Mesenchymal stem cell (in vitro differentiated cells and primary cell): ENCODE measurements at regions not wholly inside any gene's neighbourhood (a gene's known extent, or its start where the extent isn't known, plus 50 kb on each side); places are given as distances from the start of the nearest gene placed in this dataset.

ENCODE experiments used
- DNase-seq: peaks from one replicate; pipeline ENCODE4 v3.0.0-alpha.2; 2013
- H2AFZ ChIP-seq: one replicate; pipeline ENCODE4 v1.6.1; 2013; ENCODE audit warnings: low read depth, mild to moderate bottlenecking, control low read depth, inconsistent platforms, low read length, moderate library complexity
- H2AK5ac ChIP-seq: 2 replicates; pipeline ENCODE4 v1.6.1; 2013; ENCODE audit warnings: low read length, moderate library complexity, mild to moderate bottlenecking, inconsistent platforms; ENCODE audit not compliant: severe bottlenecking
- H2BK120ac ChIP-seq: one replicate; pipeline ENCODE4 v1.6.1; 2013; ENCODE audit warnings: low read depth, mild to moderate bottlenecking, inconsistent platforms, low read length, moderate library complexity
- H2BK12ac ChIP-seq, 2 experiments: one replicate each; pipeline ENCODE4 v1.6.1; 2013; ENCODE audit warnings: inconsistent platforms in 2 of 2, low read length in 2 of 2, mild to moderate bottlenecking in 2 of 2, moderate library complexity in 2 of 2, control low read depth in 1 of 2
- H2BK15ac ChIP-seq: one replicate; pipeline ENCODE4 v1.6.1; 2013; ENCODE audit warnings: mild to moderate bottlenecking, low read depth, inconsistent platforms; ENCODE audit not compliant: poor library complexity, severe bottlenecking
- H2BK5ac ChIP-seq: 2 replicates; pipeline ENCODE4 v1.6.1; 2013; ENCODE audit warnings: low read depth, mild to moderate bottlenecking, low read length, control low read depth, inconsistent platforms; ENCODE audit not compliant: poor library complexity, severe bottlenecking
- H3K14ac ChIP-seq, 2 experiments: one replicate each; pipeline ENCODE4 v1.6.1; 2013; ENCODE audit warnings: inconsistent platforms in 2 of 2, low read length in 2 of 2, control low read depth in 1 of 2, mild to moderate bottlenecking in 1 of 2, moderate library complexity in 1 of 2
- H3K18ac ChIP-seq, 2 experiments: one replicate each; pipeline ENCODE4 v1.6.1; 2013; ENCODE audit warnings: inconsistent platforms in 2 of 2, low read length in 2 of 2, control low read depth in 1 of 2, low read depth in 1 of 2, mild to moderate bottlenecking in 1 of 2
- H3K23ac ChIP-seq, 2 experiments: one replicate each; pipeline ENCODE4 v1.6.1; 2013; ENCODE audit warnings: inconsistent platforms in 2 of 2, low read length in 2 of 2, mild to moderate bottlenecking in 2 of 2, moderate library complexity in 2 of 2, control low read depth in 1 of 2
- H3K27ac ChIP-seq: 2 replicates; pipeline ENCODE4 v1.5.1; 2013; ENCODE audit warnings: mild to moderate bottlenecking, moderate library complexity, low read length, control low read depth, inconsistent platforms; ENCODE audit not compliant: poor library complexity, severe bottlenecking
- H3K27me3 ChIP-seq, 2 experiments: 2 replicates each; pipeline versions ENCODE4 v1.6.1 to v1.7.0; 2013; ENCODE audit warnings: low read length in 2 of 2, mild to moderate bottlenecking in 2 of 2, moderate library complexity in 2 of 2, control low read depth in 1 of 2, inconsistent platforms in 1 of 2; ENCODE audit not compliant: control insufficient read depth in 1 of 2, insufficient read depth in 1 of 2
- H3K36me3 ChIP-seq, 2 experiments: 2 replicates each; pipeline versions ENCODE4 v1.6.1 to v1.7.0; 2013; ENCODE audit warnings: low read length in 2 of 2, control low read depth in 1 of 2, inconsistent platforms in 1 of 2, low read depth in 1 of 2, mild to moderate bottlenecking in 1 of 2; ENCODE audit not compliant: insufficient read depth in 2 of 2, control insufficient read depth in 1 of 2
- H3K4ac ChIP-seq, 2 experiments: one replicate each; pipeline ENCODE4 v1.6.1; 2013; ENCODE audit warnings: inconsistent platforms in 2 of 2, low read length in 2 of 2, mild to moderate bottlenecking in 2 of 2, moderate library complexity in 2 of 2, control low read depth in 1 of 2, low read depth in 1 of 2
- H3K4me1 ChIP-seq: 2 replicates; pipeline ENCODE4 v1.6.1; 2013; ENCODE audit warnings: low read depth, low read length, control low read depth; ENCODE audit not compliant: control insufficient read depth, insufficient read depth
- H3K4me2 ChIP-seq: 2 replicates; pipeline ENCODE4 v1.6.1; 2013; ENCODE audit warnings: low read length, mild to moderate bottlenecking, inconsistent platforms; ENCODE audit not compliant: poor library complexity, severe bottlenecking
- H3K4me3 ChIP-seq, 2 experiments: 2 replicates each; pipeline versions ENCODE4 v1.5.1 to v1.7.0; 2013; ENCODE audit warnings: low read length in 2 of 2, mild to moderate bottlenecking in 2 of 2, control low read depth in 1 of 2, low read depth in 1 of 2; ENCODE audit not compliant: insufficient read depth in 1 of 2
- H3K79me1 ChIP-seq: replicated peaks from 2 replicates; pipeline ENCODE4 v1.6.1; 2013; ENCODE audit warnings: mild to moderate bottlenecking, control low read depth, low read length, inconsistent platforms; ENCODE audit not compliant: poor library complexity, severe bottlenecking
- H3K9ac ChIP-seq: 2 replicates; pipeline ENCODE4 v1.7.0; 2013; ENCODE audit warnings: mild to moderate bottlenecking, low read length, moderate library complexity
- H3K9me3 ChIP-seq: 2 replicates; pipeline ENCODE4 v1.7.0; 2013; ENCODE audit warnings: mild to moderate bottlenecking, low read length; ENCODE audit not compliant: control insufficient read depth
- H4K8ac ChIP-seq: one replicate; pipeline ENCODE4 v1.6.1; 2013; ENCODE audit warnings: inconsistent platforms, mild to moderate bottlenecking, low read length, moderate library complexity
- H4K91ac ChIP-seq: one replicate; pipeline ENCODE4 v1.6.1; 2013; ENCODE audit warnings: mild to moderate bottlenecking, low read length, inconsistent platforms
- WGBS: methylation state at CpG from one replicate; pipeline ENCODE4 v1.1.7; 2013; ENCODE audit warnings: mixed read lengths; 5-methylcytosine and 5-hydroxymethylcytosine counted together

- H3K27me3 ChIP-seq = no peaks in the 10 kb centered on the region
- H2AK5ac ChIP-seq = no peak overlapping the region
- H3K18ac ChIP-seq = no peak overlapping the region
- H3K4me2 ChIP-seq = no peak overlapping the region
- H3K4me3 ChIP-seq = no peak overlapping the region
- H2BK15ac ChIP-seq = no peak overlapping the region
- no peak overlapping the region for H2BK5ac ChIP-seq
- H3K9me3 ChIP-seq = no peaks in the 10 kb centered on the region
- H3K9ac ChIP-seq = no peak overlapping the region
- H4K8ac ChIP-seq = no peak overlapping the region
- H3K4ac ChIP-seq = no peak overlapping the region
- WGBS = 50% methylated on average over 3 of the region's 4 CpGs
- H3K4me1 ChIP-seq = no peaks in the 10 kb centered on the region
- no peaks in the 10 kb centered on the region for H3K36me3 ChIP-seq
- no peak overlapping the region for H3K14ac ChIP-seq
- no peak overlapping the region for H4K91ac ChIP-seq
- no peak overlapping the region for H2BK12ac ChIP-seq
- H2BK120ac ChIP-seq = no peak overlapping the region
- H3K27ac ChIP-seq = no peak overlapping the region
- H2AFZ ChIP-seq = no peak overlapping the region
- no peaks in the 10 kb centered on the region for H3K79me1 ChIP-seq
- no peak for DNase-seq
- H3K23ac ChIP-seq = no peak overlapping the region
Observed at GRCh38 chr13:68490594-68490993, 1260.5 kb upstream of the PCDH9 start.

GRCh38 chr13:68481130-68481529 is 1251.0 kb upstream of the PCDH9 start:
- H2AFZ ChIP-seq = no peak overlapping the region
- no peak overlapping the region for H2BK5ac ChIP-seq
- no peak overlapping the region for H3K4me3 ChIP-seq
- H3K14ac ChIP-seq = no peak overlapping the region
- DNase-seq = no peak
- H3K36me3 ChIP-seq = no peaks in the 10 kb centered on the region
- H3K9me3 ChIP-seq = no peaks in the 10 kb centered on the region
- H3K4me1 ChIP-seq = no peaks in the 10 kb centered on the region
- WGBS = 56% methylated on average over 2 of the region's 2 CpGs
- H2BK120ac ChIP-seq = no peak overlapping the region
- H3K9ac ChIP-seq = no peak overlapping the region
- no peak overlapping the region for H2BK15ac ChIP-seq
- H3K27ac ChIP-seq = no peak overlapping the region
- no peak overlapping the region for H2AK5ac ChIP-seq
- no peak overlapping the region for H4K91ac ChIP-seq
- no peak overlapping the region for H3K4ac ChIP-seq
- no peaks in the 10 kb centered on the region for H3K79me1 ChIP-seq
- no peak overlapping the region for H4K8ac ChIP-seq
- H3K18ac ChIP-seq = no peak overlapping the region
- no peak overlapping the region for H2BK12ac ChIP-seq
- no peaks in the 10 kb centered on the region for H3K27me3 ChIP-seq
- H3K4me2 ChIP-seq = no peak overlapping the region
- H3K23ac ChIP-seq = no peak overlapping the region

GRCh38 chr13:68473834-68474326 is 1243.7 kb upstream of the PCDH9 start:
- Histone ChIP-seq H2AFZ (no peak overlapping the region), H3K4me1 (no peaks in the 10 kb centered on the region), H3K36me3 (no peaks in the 10 kb centered on the region), H2BK5ac (no peak overlapping the region), H4K91ac (no peak overlapping the region), H3K27me3 (no peaks in the 10 kb centered on the region), H2BK120ac (no peak overlapping the region), H3K14ac (no peak overlapping the region), H2AK5ac (no peak overlapping the region), H4K8ac (no peak overlapping the region), H3K27ac (no peak overlapping the region), H3K23ac (no peak overlapping the region), H2BK15ac (no peak overlapping the region), H3K4ac (no peak overlapping the region), H3K18ac (no peak overlapping the region), H2BK12ac (no peak overlapping the region), H3K9ac (no peak overlapping the region), H3K9me3 (no peaks in the 10 kb centered on the region), H3K4me3 (no peak overlapping the region), H3K4me2 (no peak overlapping the region), H3K79me1 (no peaks in the 10 kb centered on the region)
- WGBS = no CpG with 5 or more reads among the region's 1 CpG
- DNase-seq = no peak

GRCh38 chr13:68467160-68467559 is 1237.0 kb upstream of the PCDH9 start:
- Histone ChIP-seq H2BK120ac (no peak overlapping the region), H2BK15ac (no peak overlapping the region)

More at GRCh38 chr13:68467160-68467559, 1237.0 kb upstream of the PCDH9 start:
- Histone ChIP-seq H3K14ac (no peak overlapping the region), H3K27me3 (no peaks in the 10 kb centered on the region), H2AK5ac (no peak overlapping the region), H3K79me1 (no peaks in the 10 kb centered on the region), H3K4me2 (no peak overlapping the region), H2AFZ (no peak overlapping the region), H3K4ac (no peak overlapping the region), H3K23ac (no peak overlapping the region), H3K27ac (no peak overlapping the region), H3K18ac (no peak overlapping the region), H3K36me3 (no peaks in the 10 kb centered on the region), H3K9ac (no peak overlapping the region), H2BK5ac (no peak overlapping the region), H4K8ac (no peak overlapping the region), H4K91ac (no peak overlapping the region), H3K9me3 (no peaks in the 10 kb centered on the region), H3K4me1 (no peaks in the 10 kb centered on the region), H3K4me3 (no peak overlapping the region), H2BK12ac (no peak overlapping the region)
- DNase-seq = no peak
- 89% methylated on average over 4 of the region's 4 CpGs for WGBS
